Naive thymus-derived CD4-positive, alpha-beta T cell (primary cell): ENCODE measurements at regions not wholly inside any gene's neighbourhood (a gene's known extent, or its start where the extent isn't known, plus 50 kb on each side); places are given as distances from the start of the nearest gene placed in this dataset.

Experiments used
- ATAC-seq: fragments of 150-1000 bp; cut with Tn5 transposase; 2 replicates; pipeline ENCODE4 v1.10.0; 2021; ENCODE audit warnings: mild to moderate bottlenecking, moderate library complexity
- CTCF ChIA-PET: fragments of 350-600 bp; sonication (Branson Sonifier 250); formaldehyde crosslinking; loops from one replicate; lab custom pipeline; 2021; ENCODE audit warnings: antibody characterized with exemption; lab: Charles Lee
- POLR2A ChIA-PET: fragments of 350-600 bp; sonication (Branson Sonifier 250); formaldehyde crosslinking; loops from one replicate; lab custom pipeline; 2021; ENCODE audit warnings: antibody characterized with exemption, inconsistent platforms; lab: Charles Lee
- DNase-seq, 9 donors: peaks; one replicate each; pipeline versions ENCODE4 v3.0.0 to v3.0.0-alpha.2; 2020 to 2022; ENCODE audit warnings: mixed read lengths in 1 of 9
- H3K27ac ChIP-seq: one replicate; pipeline ENCODE4 v1.7.0; 2013; ENCODE audit warnings: mild to moderate bottlenecking, low read depth, low read length, moderate library complexity
- H3K27me3 ChIP-seq, 2 donors: one replicate each; pipeline ENCODE4 v1.7.0; 2013; ENCODE audit warnings: low read length in 2 of 2, mild to moderate bottlenecking in 2 of 2, moderate library complexity in 2 of 2; ENCODE audit not compliant: control insufficient read depth in 2 of 2, insufficient read depth in 2 of 2
- H3K36me3 ChIP-seq, 3 experiments: 1 replicate in 2 of 3; 2 replicates in 1 of 3; pipeline ENCODE4 v1.7.0; 2013; ENCODE audit warnings: low read length in 3 of 3, mild to moderate bottlenecking in 3 of 3, moderate library complexity in 1 of 3; ENCODE audit not compliant: insufficient read depth in 3 of 3, control insufficient read depth in 2 of 3
- H3K4me1 ChIP-seq, 2 donors: one replicate each; pipeline ENCODE4 v1.7.0; 2013; ENCODE audit warnings: low read length in 2 of 2, mild to moderate bottlenecking in 2 of 2, moderate library complexity in 1 of 2; ENCODE audit not compliant: control insufficient read depth in 2 of 2, insufficient read depth in 2 of 2
- H3K4me3 ChIP-seq: 2 replicates; pipeline ENCODE4 v1.7.0; 2013; ENCODE audit warnings: mild to moderate bottlenecking, low read length
- H3K9me3 ChIP-seq, 3 experiments: 1 replicate in 2 of 3; 2 replicates in 1 of 3; pipeline ENCODE4 v1.7.0; 2013; ENCODE audit warnings: low read length in 3 of 3; ENCODE audit not compliant: control insufficient read depth in 2 of 3
- H3K27ac Mint-ChIP-seq, 9 donors: one replicate each; pipeline ENCODE4 v1.8.0; 2020 to 2022; ENCODE audit warnings: mixed read lengths in 9 of 9, mild to moderate bottlenecking in 8 of 9, moderate library complexity in 5 of 9, inconsistent platforms in 2 of 9
- H3K27me3 Mint-ChIP-seq, 5 donors: one replicate each; pipeline ENCODE4 v1.8.0; 2021 to 2022; ENCODE audit warnings: mixed read lengths in 5 of 5, mild to moderate bottlenecking in 1 of 5
- H3K36me3 Mint-ChIP-seq, 5 donors: one replicate each; pipeline ENCODE4 v1.8.0; 2020 to 2022; ENCODE audit warnings: mixed read lengths in 5 of 5, mild to moderate bottlenecking in 3 of 5, inconsistent platforms in 1 of 5
- H3K4me1 Mint-ChIP-seq, 7 donors: one replicate each; pipeline ENCODE4 v1.8.0; 2020 to 2022; ENCODE audit warnings: mixed read lengths in 7 of 7, mild to moderate bottlenecking in 3 of 7, inconsistent platforms in 1 of 7
- H3K4me3 Mint-ChIP-seq, 10 donors: one replicate each; pipeline ENCODE4 v1.8.0; 2020 to 2022; ENCODE audit warnings: mild to moderate bottlenecking in 10 of 10, mixed read lengths in 10 of 10, moderate library complexity in 6 of 10, inconsistent platforms in 2 of 10
- H3K9me3 Mint-ChIP-seq, 11 donors: one replicate each; pipeline ENCODE4 v1.8.0; 2020 to 2022; ENCODE audit warnings: mixed read lengths in 11 of 11, mild to moderate bottlenecking in 4 of 11, inconsistent platforms in 1 of 11, moderate library complexity in 1 of 11
- intact Hi-C, 2 donors: fragments of 100-400 bp; cut with micrococcal nuclease; formaldehyde crosslinking; loops; one replicate each; pipeline ENCODE4 v1.15.1; 2023

DNA sequence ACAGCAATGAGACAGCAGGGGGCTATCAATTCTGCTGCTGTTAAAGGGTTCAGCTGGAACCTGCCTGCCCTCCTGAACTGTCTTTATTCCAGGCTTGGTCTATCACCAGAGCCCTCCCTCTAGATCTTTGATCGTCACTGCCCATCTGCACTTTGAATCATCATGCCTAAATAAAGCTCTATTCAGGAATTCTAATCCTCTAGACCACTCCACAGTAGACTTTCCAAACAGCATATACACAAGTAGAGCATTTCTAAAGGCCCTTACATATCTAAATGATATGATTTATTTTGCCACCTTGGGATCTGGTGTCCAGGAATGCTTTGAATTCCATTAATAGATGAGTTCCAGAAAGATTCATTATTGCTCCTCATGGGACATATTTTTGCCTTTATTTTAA lies 542.1 kb upstream of the SYT4 start:
- POLR2A ChIA-PET = no interaction called here
- Histone ChIP-seq H3K9me3 (no peaks in the 10 kb centered on the region), H3K4me1 (no peaks in the 10 kb centered on the region), H3K27ac (no peak overlapping the region), H3K36me3 (no peaks in the 10 kb centered on the region), H3K4me3 (no peak overlapping the region), H3K27me3 (no peaks in the 10 kb centered on the region)
- intact Hi-C loops = no loop called here
- Mint-ChIP-seq H3K27me3 (no peaks in the 10 kb centered on the region), H3K4me1 (no peaks in the 10 kb centered on the region), H3K4me3 (no peak overlapping the region), H3K9me3 (peaks cover 0 to 18% (median 2%) of the 10 kb centered on the region in 11 donors), H3K36me3 (peaks cover 0 to 14% (median 0%) of the 10 kb centered on the region in 5 donors), H3K27ac (no peak overlapping the region)
- DNase-seq (no peak), ATAC-seq (no peak)
- CTCF ChIA-PET = no interaction called here

GRCh38 chr18:43819873-43820272 lies 542.6 kb upstream of the SYT4 start:
- peaks cover 0 to 17% (median 2%) of the 10 kb centered on the region in 11 donors for H3K9me3 Mint-ChIP-seq
- peaks cover 0 to 14% (median 0%) of the 10 kb centered on the region in 5 donors for H3K36me3 Mint-ChIP-seq
- POLR2A ChIA-PET = no interaction called here
- Histone ChIP-seq H3K27ac (no peak overlapping the region), H3K36me3 (no peaks in the 10 kb centered on the region), H3K4me1 (no peaks in the 10 kb centered on the region), H3K4me3 (no peak overlapping the region), H3K9me3 (no peaks in the 10 kb centered on the region), H3K27me3 (no peaks in the 10 kb centered on the region)
- DNase-seq = no peak
- H3K4me3 Mint-ChIP-seq = no peak overlapping the region
- no peaks in the 10 kb centered on the region for H3K27me3 Mint-ChIP-seq
- no peak for ATAC-seq
- intact Hi-C loops = no loop called here
- H3K4me1 Mint-ChIP-seq = no peaks in the 10 kb centered on the region
- CTCF ChIA-PET = no interaction called here
- no peak overlapping the region for H3K27ac Mint-ChIP-seq

- Mint-ChIP-seq H3K27ac (no peak overlapping the region), H3K4me1 (no peaks in the 10 kb centered on the region), H3K4me3 (no peak overlapping the region), H3K27me3 (no peaks in the 10 kb centered on the region), H3K9me3 (peaks cover 0 to 21% (median 2%) of the 10 kb centered on the region in 11 donors), H3K36me3 (no peaks in the 10 kb centered on the region)
- DNase-seq (no peak), ATAC-seq (no peak)
- H3K27ac ChIP-seq = no peak overlapping the region
- no peaks in the 10 kb centered on the region for H3K4me1 ChIP-seq
- POLR2A ChIA-PET = no interaction called here
- CTCF ChIA-PET = no interaction called here
- no peaks in the 10 kb centered on the region for H3K36me3 ChIP-seq
- no peaks in the 10 kb centered on the region for H3K9me3 ChIP-seq
- intact Hi-C loops = no loop called here
- no peaks in the 10 kb centered on the region for H3K27me3 ChIP-seq
- H3K4me3 ChIP-seq = no peak overlapping the region
Observed at GRCh38 chr18:43825768-43826167, 548.5 kb upstream of the SYT4 start.

- Histone ChIP-seq H3K4me3 (no peak overlapping the region), H3K27me3 (no peaks in the 10 kb centered on the region), H3K27ac (no peak overlapping the region), H3K36me3 (no peaks in the 10 kb centered on the region), H3K4me1 (no peaks in the 10 kb centered on the region), H3K9me3 (no peaks in the 10 kb centered on the region)
- no peak for DNase-seq
- peaks cover 0 to 21% (median 2%) of the 10 kb centered on the region in 11 donors for H3K9me3 Mint-ChIP-seq
- POLR2A ChIA-PET = no interaction called here
- no peaks in the 10 kb centered on the region for H3K36me3 Mint-ChIP-seq
- intact Hi-C loops = no loop called here
- ATAC-seq = no peak
- H3K27me3 Mint-ChIP-seq = no peaks in the 10 kb centered on the region
- no peaks in the 10 kb centered on the region for H3K4me1 Mint-ChIP-seq
- H3K4me3 Mint-ChIP-seq = no peak overlapping the region
- no peak overlapping the region for H3K27ac Mint-ChIP-seq
- CTCF ChIA-PET = no interaction called here
Observed at GRCh38 chr18:43826215-43826614, 548.9 kb upstream of the SYT4 start.

GRCh38 chr18:43827311-43827710 lies 550.0 kb upstream of the SYT4 start:
- no peak overlapping the region for H3K4me3 ChIP-seq
- no peaks in the 10 kb centered on the region for H3K27me3 ChIP-seq
- H3K9me3 Mint-ChIP-seq = peaks cover 0 to 24% (median 2%) of the 10 kb centered on the region in 11 donors
- no peaks in the 10 kb centered on the region for H3K36me3 Mint-ChIP-seq
- H3K36me3 ChIP-seq = no peaks in the 10 kb centered on the region
- ATAC-seq = no peak
- CTCF ChIA-PET = no interaction called here
- no peak overlapping the region for H3K27ac Mint-ChIP-seq
- no peak overlapping the region for H3K4me3 Mint-ChIP-seq
- POLR2A ChIA-PET = no interaction called here
- H3K27me3 Mint-ChIP-seq = no peaks in the 10 kb centered on the region
- H3K9me3 ChIP-seq = no peaks in the 10 kb centered on the region
- H3K27ac ChIP-seq = no peak overlapping the region
- no peak for DNase-seq
- intact Hi-C loops = no loop called here
- H3K4me1 Mint-ChIP-seq = no peaks in the 10 kb centered on the region
- H3K4me1 ChIP-seq = no peaks in the 10 kb centered on the region

DNA sequence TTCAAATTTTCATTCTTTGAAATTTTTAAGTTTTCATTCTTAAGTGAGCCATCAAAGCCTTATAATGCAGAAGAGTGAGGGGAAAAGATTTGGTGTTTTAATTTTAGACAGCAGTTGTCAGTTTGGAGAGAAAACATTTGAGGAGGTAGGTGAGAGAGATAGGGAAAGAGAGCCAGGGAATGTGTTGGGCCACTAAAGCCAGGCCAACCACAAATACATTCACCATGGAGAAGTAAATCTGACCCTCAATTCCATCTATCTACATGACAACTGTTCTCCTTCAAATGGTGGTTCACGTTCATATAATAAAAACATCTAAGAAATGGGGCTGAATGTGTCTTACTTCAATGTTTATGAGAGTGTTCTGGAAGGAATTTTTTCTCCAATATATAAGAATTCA lies 553.0 kb upstream of the SYT4 start:
- H3K36me3 ChIP-seq = no peaks in the 10 kb centered on the region
- Mint-ChIP-seq H3K9me3 (peaks cover 0 to 18% (median 0%) of the 10 kb centered on the region in 11 donors), H3K36me3 (no peaks in the 10 kb centered on the region), H3K27me3 (no peaks in the 10 kb centered on the region), H3K4me1 (no peaks in the 10 kb centered on the region), H3K27ac (no peak overlapping the region), H3K4me3 (no peak overlapping the region)
- ATAC-seq (no peak), DNase-seq (no peak)
- ChIA-PET POLR2A (no interaction called here), CTCF (no interaction called here)
- intact Hi-C loops = no loop called here
- no peaks in the 10 kb centered on the region for H3K9me3 ChIP-seq
- H3K4me1 ChIP-seq = no peaks in the 10 kb centered on the region
- H3K27ac ChIP-seq = no peak overlapping the region
- H3K27me3 ChIP-seq = no peaks in the 10 kb centered on the region
- H3K4me3 ChIP-seq = no peak overlapping the region

DNA sequence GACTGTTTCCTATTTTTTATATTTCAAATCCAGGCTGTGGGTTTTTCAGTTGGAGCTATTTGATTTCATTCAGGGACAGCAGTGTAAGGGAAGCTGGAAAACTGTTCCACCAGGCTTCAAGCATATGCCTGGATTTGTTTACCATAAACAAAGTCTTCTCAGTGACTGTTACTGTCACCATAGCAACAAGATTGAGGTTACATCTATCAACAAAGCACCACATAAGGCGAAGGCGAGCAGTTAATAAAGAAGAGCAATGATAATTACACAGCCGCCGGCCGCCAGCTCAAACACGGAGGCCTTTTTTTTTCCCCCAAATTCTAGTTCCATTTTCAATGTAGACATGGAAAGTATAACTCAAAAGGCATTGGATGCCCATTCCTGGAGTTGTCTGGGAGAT lies 553.7 kb upstream of the SYT4 start:
- no peak for ATAC-seq
- H3K36me3 Mint-ChIP-seq = no peaks in the 10 kb centered on the region
- no peak overlapping the region for H3K27ac ChIP-seq
- H3K27me3 Mint-ChIP-seq = no peaks in the 10 kb centered on the region
- no peaks in the 10 kb centered on the region for H3K36me3 ChIP-seq
- H3K9me3 Mint-ChIP-seq = peaks cover 0 to 18% (median 0%) of the 10 kb centered on the region in 11 donors
- POLR2A ChIA-PET = no interaction called here
- no peak for DNase-seq
- no peaks in the 10 kb centered on the region for H3K9me3 ChIP-seq
- no peak overlapping the region for H3K27ac Mint-ChIP-seq
- H3K4me3 Mint-ChIP-seq = no peak overlapping the region
- H3K4me1 ChIP-seq = no peaks in the 10 kb centered on the region
- intact Hi-C loops = no loop called here
- CTCF ChIA-PET = no interaction called here
- H3K27me3 ChIP-seq = no peaks in the 10 kb centered on the region
- H3K4me3 ChIP-seq = no peak overlapping the region
- H3K4me1 Mint-ChIP-seq = no peaks in the 10 kb centered on the region
